Upper lobe of left lung (tissue), 4 donors: ENCODE measurements at regions not wholly inside any gene's neighbourhood (a gene's known extent, or its start where the extent isn't known, plus 50 kb on each side); places are given as distances from the start of the nearest gene placed in this dataset.

ENCODE experiments used
- EP300 ChIP-seq, 4 donors: sonication (generic); formaldehyde crosslinking; IDR thresholded peaks; one replicate each; pipeline ENCODE4 v1.5.1; 2017; ENCODE audit warnings: antibody characterized with exemption in 4 of 4, control low read depth in 2 of 4
- POLR2A ChIP-seq, 4 donors: fragments of 450-650 bp; IDR thresholded peaks; one replicate each; pipeline ENCODE4 v1.5.1; 2016 to 2017; ENCODE audit warnings: antibody characterized with exemption in 4 of 4, mild to moderate bottlenecking in 2 of 4
- POLR2AphosphoS5 ChIP-seq, 2 donors: sonication (generic); formaldehyde crosslinking; IDR thresholded peaks; one replicate each; pipeline ENCODE4 v1.5.1; 2017; ENCODE audit warnings: antibody characterized with exemption in 2 of 2
- TF ChIP-seq, protein P1 (sequence below), 6 experiments: fragments of 450-650 bp in 4 of 6; fragments of 200-600 bp in 2 of 6; sonication (generic) in 2 of 6; IDR thresholded peaks; one replicate each; pipeline ENCODE4 v1.5.1; 2016 to 2019; ENCODE audit warnings: antibody characterized with exemption in 6 of 6

DNA sequence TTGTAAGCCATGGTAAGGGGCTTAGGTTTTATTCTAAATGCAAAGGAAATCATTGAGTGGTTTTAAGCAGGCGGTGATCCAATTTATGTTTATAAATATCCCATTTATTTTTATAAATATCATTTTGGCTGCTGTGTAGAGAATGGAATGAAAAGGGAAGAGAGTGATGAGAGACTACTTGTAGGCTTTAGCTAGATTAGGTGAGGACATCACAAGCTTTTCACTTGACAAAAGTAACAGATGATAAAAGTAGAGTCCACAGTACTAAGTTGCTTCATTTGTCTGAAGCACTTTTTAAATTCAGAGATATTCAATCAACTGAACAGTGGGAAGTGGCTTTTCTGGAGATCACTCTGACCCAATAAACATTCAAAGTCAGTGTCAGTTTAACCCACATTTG lies 65.4 kb upstream of the FSHR start:
- TF ChIP-seq, protein P1, sequence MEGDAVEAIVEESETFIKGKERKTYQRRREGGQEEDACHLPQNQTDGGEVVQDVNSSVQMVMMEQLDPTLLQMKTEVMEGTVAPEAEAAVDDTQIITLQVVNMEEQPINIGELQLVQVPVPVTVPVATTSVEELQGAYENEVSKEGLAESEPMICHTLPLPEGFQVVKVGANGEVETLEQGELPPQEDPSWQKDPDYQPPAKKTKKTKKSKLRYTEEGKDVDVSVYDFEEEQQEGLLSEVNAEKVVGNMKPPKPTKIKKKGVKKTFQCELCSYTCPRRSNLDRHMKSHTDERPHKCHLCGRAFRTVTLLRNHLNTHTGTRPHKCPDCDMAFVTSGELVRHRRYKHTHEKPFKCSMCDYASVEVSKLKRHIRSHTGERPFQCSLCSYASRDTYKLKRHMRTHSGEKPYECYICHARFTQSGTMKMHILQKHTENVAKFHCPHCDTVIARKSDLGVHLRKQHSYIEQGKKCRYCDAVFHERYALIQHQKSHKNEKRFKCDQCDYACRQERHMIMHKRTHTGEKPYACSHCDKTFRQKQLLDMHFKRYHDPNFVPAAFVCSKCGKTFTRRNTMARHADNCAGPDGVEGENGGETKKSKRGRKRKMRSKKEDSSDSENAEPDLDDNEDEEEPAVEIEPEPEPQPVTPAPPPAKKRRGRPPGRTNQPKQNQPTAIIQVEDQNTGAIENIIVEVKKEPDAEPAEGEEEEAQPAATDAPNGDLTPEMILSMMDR (IDR thresholded peaks at IDR 0.05): no peak
- TF ChIP-seq POLR2A (IDR thresholded peaks at IDR 0.05) (no peak), EP300 (IDR thresholded peaks at IDR 0.05) (no peak), POLR2AphosphoS5 (IDR thresholded peaks at IDR 0.05) (no peak)
